H1 (cell line): ENCODE measurements at regions not wholly inside any gene's neighbourhood (a gene's known extent, or its start where the extent isn't known, plus 50 kb on each side); places are given as distances from the start of the nearest gene placed in this dataset.

Experiments
- CTCF ChIA-PET: fragments of 300-600 bp; sonication (Branson Sonifier 250); formaldehyde crosslinking; loops from one replicate; lab custom pipeline; 2021; ENCODE audit not compliant: partially characterized antibody; lab: Charles Lee
- POLR2A ChIA-PET: fragments of 300-600 bp; sonication (Branson Sonifier 250); formaldehyde crosslinking; loops from one replicate; lab custom pipeline; 2021; ENCODE audit warnings: inconsistent platforms; ENCODE audit not compliant: partially characterized antibody; lab: Charles Lee
- DNase-seq, 2 experiments: peaks; one replicate each; pipeline versions ENCODE4 v3.0.0 to v3.0.0-alpha.2; 2010 to 2022; ENCODE audit warnings: low spot score in 2 of 2, low read depth in 1 of 2, mixed read lengths in 1 of 2
- FAIRE-seq: peaks from 2 replicates; lab custom pipeline; 2011; peaks lifted over from hg19 to GRCh38; lab: Jason Lieb, UNC
- H2AFZ ChIP-seq: 2 replicates; pipeline ENCODE4 v1.8.1; 2012; ENCODE audit warnings: low read length, inconsistent platforms
- H2AK5ac ChIP-seq: 2 replicates; pipeline ENCODE4 v1.6.1; 2013; ENCODE audit warnings: low read depth, low read length
- H2BK120ac ChIP-seq: replicated peaks from 2 replicates; pipeline ENCODE3; 2013; ENCODE audit warnings: low read depth, low read length, inconsistent platforms
- H2BK12ac ChIP-seq: 2 replicates; pipeline ENCODE4 v1.6.1; 2013; ENCODE audit warnings: low read depth, low read length
- H2BK15ac ChIP-seq: 2 replicates; pipeline ENCODE4 v1.6.1; 2013; ENCODE audit warnings: low read length
- H2BK20ac ChIP-seq: 2 replicates; pipeline ENCODE4 v1.6.1; 2013; ENCODE audit warnings: low read length
- H2BK5ac ChIP-seq: 2 replicates; pipeline ENCODE4 v1.6.1; 2013; ENCODE audit warnings: low read depth, low read length
- H3K14ac ChIP-seq: 2 replicates; pipeline ENCODE4 v1.6.1; 2013; ENCODE audit warnings: inconsistent platforms; ENCODE audit not compliant: insufficient read length
- H3K18ac ChIP-seq: 2 replicates; pipeline ENCODE4 v1.6.1; 2013; ENCODE audit warnings: low read length; ENCODE audit errors: extremely low read depth
- H3K23ac ChIP-seq: 2 replicates; pipeline ENCODE4 v1.6.1; 2013; ENCODE audit warnings: inconsistent platforms; ENCODE audit not compliant: insufficient read length
- H3K23me2 ChIP-seq: 2 replicates; pipeline ENCODE4 v1.6.1; 2013; ENCODE audit warnings: low read depth, low read length
- H3K27ac ChIP-seq: 2 replicates; pipeline ENCODE4 v1.6.1; 2011; ENCODE audit warnings: low read depth, low read length, inconsistent platforms
- H3K27me3 ChIP-seq, 4 experiments: replicated peaks in 1 of 4; 1 replicate in 1 of 4; 2 replicates in 3 of 4; pipeline versions ENCODE4 v1.6.1 to v1.8.1; 2011 to 2013; ENCODE audit warnings: low read length in 3 of 4, mild to moderate bottlenecking in 3 of 4, inconsistent platforms in 2 of 4, mixed read lengths in 2 of 4, moderate library complexity in 1 of 4; ENCODE audit not compliant: control insufficient read depth in 3 of 4, insufficient read depth in 3 of 4; ENCODE audit errors: extremely low read depth in 1 of 4
- H3K36me3 ChIP-seq, 4 experiments: 2 replicates each; pipeline versions ENCODE4 v1.6.1 to v1.8.1; 2011 to 2013; ENCODE audit warnings: mild to moderate bottlenecking in 4 of 4, low read length in 3 of 4, moderate library complexity in 2 of 4, control low read depth in 1 of 4, inconsistent platforms in 1 of 4; ENCODE audit not compliant: insufficient read depth in 4 of 4, control insufficient read depth in 2 of 4
- H3K4ac ChIP-seq: replicated peaks from 2 replicates; pipeline ENCODE3; 2013; ENCODE audit warnings: low read length, low read depth, mixed read lengths, inconsistent platforms; ENCODE audit not compliant: insufficient read length
- H3K4me1 ChIP-seq, 4 experiments: replicated peaks in 1 of 4; 1 replicate in 1 of 4; 2 replicates in 3 of 4; pipeline versions ENCODE4 v1.6.1 to v1.8.1; 2011 to 2013; ENCODE audit warnings: low read length in 3 of 4, inconsistent platforms in 2 of 4, mixed read lengths in 1 of 4; ENCODE audit not compliant: insufficient read depth in 4 of 4, control insufficient read depth in 3 of 4
- H3K4me2 ChIP-seq, 2 experiments: 2 replicates each; pipeline versions ENCODE4 v1.6.1 to v1.8.1; 2011 to 2013; ENCODE audit warnings: low read depth in 2 of 2, low read length in 2 of 2, control low read depth in 1 of 2, inconsistent platforms in 1 of 2, mild to moderate bottlenecking in 1 of 2; ENCODE audit not compliant: insufficient read depth in 1 of 2
- H3K4me3 ChIP-seq, 4 experiments: fragments of 200-600, 300-600 bp in 1 of 4; sonication (generic), shearing (Covaris generic), sonication (Bioruptor Twin) in 1 of 4; 2 replicates each; pipeline versions ENCODE4 v1.5.1 to v1.8.1; 2011 to 2016; ENCODE audit warnings: low read length in 4 of 4, low read depth in 3 of 4, control low read depth in 2 of 4, inconsistent platforms in 2 of 4, mild to moderate bottlenecking in 2 of 4, mixed read lengths in 1 of 4, moderate library complexity in 1 of 4; ENCODE audit not compliant: insufficient read depth in 2 of 4; ENCODE audit errors: extremely low read depth in 1 of 4
- H3K56ac ChIP-seq: replicated peaks from 2 replicates; pipeline ENCODE3; 2013; ENCODE audit warnings: low read depth, mild to moderate bottlenecking, mixed read lengths, low read length, inconsistent platforms; ENCODE audit not compliant: insufficient read length
- H3K79me1 ChIP-seq: 2 replicates; pipeline ENCODE4 v1.6.1; 2013; ENCODE audit warnings: low read depth, low read length, control low read depth
- H3K79me2 ChIP-seq, 2 experiments: 2 replicates each; pipeline versions ENCODE4 v1.6.1 to v1.8.1; 2012 to 2013; ENCODE audit warnings: low read length in 2 of 2, mild to moderate bottlenecking in 2 of 2, inconsistent platforms in 1 of 2; ENCODE audit not compliant: insufficient read depth in 2 of 2, control insufficient read depth in 1 of 2
- H3K9ac ChIP-seq, 4 experiments: replicated peaks in 1 of 4; 1 replicate in 1 of 4; 2 replicates in 3 of 4; pipeline versions ENCODE4 v1.6.1 to v1.8.1; 2011 to 2013; ENCODE audit warnings: low read depth in 3 of 4, low read length in 3 of 4, control low read depth in 2 of 4, mild to moderate bottlenecking in 2 of 4, moderate library complexity in 2 of 4, inconsistent platforms in 1 of 4; ENCODE audit errors: extremely low read depth in 1 of 4
- H3K9me3 ChIP-seq, 2 experiments: 2 replicates each; pipeline versions ENCODE4 v1.6.1 to v1.8.1; 2012 to 2013; ENCODE audit warnings: mild to moderate bottlenecking in 2 of 2, moderate library complexity in 2 of 2, control low read depth in 1 of 2, inconsistent platforms in 1 of 2, low read depth in 1 of 2, low read length in 1 of 2, mixed read lengths in 1 of 2; ENCODE audit not compliant: insufficient read depth in 2 of 2
- H4K20me1 ChIP-seq, 2 experiments: replicated peaks in 1 of 2; 2 replicates each; pipeline versions ENCODE3 to v1.8.1; 2011 to 2013; ENCODE audit warnings: inconsistent platforms in 2 of 2, low read length in 2 of 2, mild to moderate bottlenecking in 1 of 2; ENCODE audit not compliant: insufficient read depth in 2 of 2, control insufficient read depth in 1 of 2
- H4K5ac ChIP-seq: 2 replicates; pipeline ENCODE4 v1.6.1; 2013; ENCODE audit warnings: low read length, low read depth, mixed read lengths, inconsistent platforms; ENCODE audit not compliant: insufficient read length
- H4K8ac ChIP-seq: 2 replicates; pipeline ENCODE4 v1.8.0; 2013; ENCODE audit warnings: mild to moderate bottlenecking, moderate library complexity, low read length, inconsistent platforms; ENCODE audit not compliant: insufficient read depth; ENCODE audit errors: extremely low read depth
- H4K91ac ChIP-seq: replicated peaks from 2 replicates; pipeline ENCODE3; 2013; ENCODE audit warnings: low read length, mixed read lengths, inconsistent platforms; ENCODE audit not compliant: insufficient read length
- RXRA ChIP-seq: IDR thresholded peaks from 2 replicates; pipeline ENCODE4 v1.6.1; 2011; ENCODE audit warnings: low read depth, mild to moderate bottlenecking, low read length, moderate library complexity; ENCODE audit not compliant: insufficient read depth
- WGBS, 2 experiments: shearing (Covaris generic) in 1 of 2; methylation state at CpG; one replicate each; pipeline versions ENCODE4 v1.1.6 to v1.1.7; 2013 to 2015; ENCODE audit warnings: low lambda C conversion rate in 2 of 2, mixed read lengths in 2 of 2, inconsistent platforms in 1 of 2, low coverage in 1 of 2, missing lambda C conversion rate in 1 of 2; ENCODE audit not compliant: insufficient replicate concordance in 2 of 2, insufficient coverage in 1 of 2, insufficient read length in 1 of 2; ENCODE audit errors: extremely low coverage in 1 of 2, missing lambda C conversion rate in 1 of 2; 5-methylcytosine and 5-hydroxymethylcytosine counted together

GRCh38 chr13:108527844-108528243 lies 101.6 kb upstream of the MYO16 start:
- no peak overlapping the region for H4K8ac ChIP-seq
- no peaks in the 10 kb centered on the region for H4K20me1 ChIP-seq
- no peaks in the 10 kb centered on the region for H3K9me3 ChIP-seq
- H3K9ac ChIP-seq = no peak overlapping the region
- ChIA-PET CTCF (interaction anchor here (1.4 kb wide), 1 partner anchor 19 kb away, joined by 4 read pairs; no protein-coding TSS in a partner anchor), POLR2A (interaction anchor here (0.5 kb wide), 1 partner anchor 297 kb away, joined by 3 read pairs; no protein-coding TSS in a partner anchor)
- H3K36me3 ChIP-seq = no peaks in the 10 kb centered on the region
- WGBS, 2 experiments = 90% methylated on average over 1 of the region's 1 CpG; no CpG with 5 or more reads in 1 of the 2 experiments
- no peak overlapping the region for H2AFZ ChIP-seq
- no peaks in the 10 kb centered on the region for H3K79me2 ChIP-seq
- no peak overlapping the region for H3K4me3 ChIP-seq
- H3K4ac ChIP-seq = no peak overlapping the region
- no peak overlapping the region for H3K4me2 ChIP-seq
- no peak overlapping the region for H3K23ac ChIP-seq
- FAIRE-seq (no peak), DNase-seq (no peak)
- H3K27ac ChIP-seq = no peak overlapping the region
- no peak overlapping the region for H2BK12ac ChIP-seq
- no peaks in the 10 kb centered on the region for H3K79me1 ChIP-seq
- 0 out of 2 replicates have a peak, but pooled peaks cover under 1% of the 10 kb centered on the region for H3K23me2 ChIP-seq
- no peak overlapping the region for H2BK120ac ChIP-seq
- H2BK5ac ChIP-seq = no peak overlapping the region
- H2AK5ac ChIP-seq = no peak overlapping the region
- H2BK15ac ChIP-seq = no peak overlapping the region
- H4K91ac ChIP-seq = no peak overlapping the region
- no peak overlapping the region for H3K14ac ChIP-seq
- H3K4me1 ChIP-seq = no peaks in the 10 kb centered on the region
- H4K5ac ChIP-seq = no peak overlapping the region
- H2BK20ac ChIP-seq = no peak overlapping the region
- no peak overlapping the region for H3K56ac ChIP-seq
- TF ChIP-seq RXRA = no peak
- no peak overlapping the region for H3K18ac ChIP-seq
- no peaks in the 10 kb centered on the region for H3K27me3 ChIP-seq
